ENCODE measurements at regions not wholly inside any gene's neighbourhood (a gene's known extent, or its start where the extent isn't known, plus 50 kb on each side); places are given as distances from the start of the nearest gene placed in this dataset.

DNA sequence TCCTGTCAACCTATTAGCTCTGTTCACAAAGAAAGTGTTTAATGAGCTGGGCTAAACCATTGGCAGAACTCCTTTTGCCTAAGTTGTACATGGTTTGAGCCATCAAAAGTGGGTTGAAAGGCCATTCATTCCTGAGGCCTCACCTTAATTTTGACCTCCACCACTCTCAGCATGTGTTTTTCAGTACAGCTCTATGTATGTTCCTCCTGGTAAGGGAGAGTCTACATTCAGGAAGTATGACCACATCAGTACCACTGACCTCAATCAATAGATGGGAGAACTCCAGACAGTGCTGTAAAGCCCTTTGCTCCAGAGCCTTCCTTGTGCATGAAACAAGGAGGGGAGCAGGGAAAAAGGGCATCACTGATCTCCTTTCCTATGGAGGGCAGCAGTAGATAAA, 87.8 kb upstream of the CARD18 start:
- ATAC-seq (ENCODE audit: low read depth in 2 of 2) (no peak), DNase-seq (no peak)
- H3K27ac ChIP-seq (ENCODE audit: insufficient read depth, low read length, poor library complexity, severe bottlenecking) = no peak overlapping the region
- H3K4me1 ChIP-seq (ENCODE audit: control insufficient read depth, insufficient read depth, low read length, poor library complexity, severe bottlenecking) = no peaks in the 10 kb centered on the region
- H3K9me3 Mint-ChIP-seq = peaks cover 0 to 1% (median 0%) of the 10 kb centered on the region in 7 donors
- H3K4me1 Mint-ChIP-seq = no peaks in the 10 kb centered on the region
- no peaks in the 10 kb centered on the region for H3K36me3 Mint-ChIP-seq
- H3K4me3 ChIP-seq (ENCODE audit: low read depth, low read length) = no peak overlapping the region
- no peak overlapping the region for H3K4me3 Mint-ChIP-seq
- no peaks in the 10 kb centered on the region for H3K9me3 ChIP-seq (ENCODE audit: control insufficient read depth in 2 of 2, low read length in 2 of 2)
- H3K36me3 ChIP-seq (ENCODE audit: control insufficient read depth, insufficient read depth, low read length) = no peaks in the 10 kb centered on the region
- H3K27ac Mint-ChIP-seq = no peak overlapping the region
- H3K27me3 ChIP-seq (ENCODE audit: control insufficient read depth, insufficient read depth, low read length) = no peaks in the 10 kb centered on the region
- H3K27me3 Mint-ChIP-seq = no peaks in the 10 kb centered on the region

DNA sequence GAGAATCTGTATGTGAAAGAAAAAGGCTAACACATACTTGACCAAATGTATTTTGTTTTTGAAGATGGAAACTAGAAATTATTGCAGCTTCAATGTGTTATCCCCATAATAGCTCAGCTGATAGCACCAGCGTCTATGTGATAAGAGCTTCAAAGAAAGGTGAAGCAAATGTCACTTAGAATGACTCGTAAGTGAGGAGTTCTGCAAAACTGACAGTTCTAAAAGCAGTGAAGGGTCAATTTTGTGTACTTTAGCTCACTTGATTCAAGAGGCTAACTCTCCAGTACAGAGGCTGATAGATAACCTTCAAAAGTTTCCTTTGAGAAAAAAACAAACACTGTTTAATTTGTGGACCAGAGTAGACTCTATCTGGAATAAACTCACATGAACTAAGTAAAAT, 87.2 kb upstream of the CARD18 start:
- no peak overlapping the region for H3K4me3 ChIP-seq (ENCODE audit: low read depth, low read length)
- H3K27ac ChIP-seq (ENCODE audit: insufficient read depth, low read length, poor library complexity, severe bottlenecking) = no peak overlapping the region
- no peaks in the 10 kb centered on the region for H3K36me3 ChIP-seq (ENCODE audit: control insufficient read depth, insufficient read depth, low read length)
- no peak for DNase-seq
- no peak for ATAC-seq (ENCODE audit: low read depth in 2 of 2)
- Mint-ChIP-seq H3K4me3 (no peak overlapping the region), H3K9me3 (peaks cover 0 to 1% (median 0%) of the 10 kb centered on the region in 7 donors), H3K4me1 (no peaks in the 10 kb centered on the region), H3K27ac (no peak overlapping the region), H3K36me3 (no peaks in the 10 kb centered on the region), H3K27me3 (no peaks in the 10 kb centered on the region)
- no peaks in the 10 kb centered on the region for H3K9me3 ChIP-seq (ENCODE audit: control insufficient read depth in 2 of 2, low read length in 2 of 2)
- no peaks in the 10 kb centered on the region for H3K4me1 ChIP-seq (ENCODE audit: control insufficient read depth, insufficient read depth, low read length, poor library complexity, severe bottlenecking)
- no peaks in the 10 kb centered on the region for H3K27me3 ChIP-seq (ENCODE audit: control insufficient read depth, insufficient read depth, low read length)

DNA sequence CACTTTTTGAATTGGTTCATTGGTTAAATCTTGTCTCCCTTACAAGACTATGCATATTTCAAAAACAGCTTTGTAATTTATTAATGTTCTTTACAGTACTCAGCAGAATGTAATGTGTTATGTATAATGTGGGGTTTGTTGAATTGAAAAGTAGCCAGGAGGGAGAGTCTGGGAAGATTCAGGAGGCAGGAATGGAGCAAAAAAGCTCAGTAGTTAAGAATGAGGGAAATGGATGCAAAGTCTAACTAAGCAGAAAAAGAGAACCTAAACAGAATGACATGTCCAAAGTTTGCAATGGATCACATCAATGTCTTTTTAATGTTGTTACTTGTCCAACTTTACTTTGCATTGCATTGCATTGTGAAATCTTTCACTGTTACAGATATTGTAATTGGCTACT, 86.5 kb upstream of the CARD18 start:
- ATAC-seq (ENCODE audit: low read depth in 2 of 2) = no peak
- no peaks in the 10 kb centered on the region for H3K36me3 Mint-ChIP-seq
- H3K4me3 Mint-ChIP-seq = no peak overlapping the region

DNA sequence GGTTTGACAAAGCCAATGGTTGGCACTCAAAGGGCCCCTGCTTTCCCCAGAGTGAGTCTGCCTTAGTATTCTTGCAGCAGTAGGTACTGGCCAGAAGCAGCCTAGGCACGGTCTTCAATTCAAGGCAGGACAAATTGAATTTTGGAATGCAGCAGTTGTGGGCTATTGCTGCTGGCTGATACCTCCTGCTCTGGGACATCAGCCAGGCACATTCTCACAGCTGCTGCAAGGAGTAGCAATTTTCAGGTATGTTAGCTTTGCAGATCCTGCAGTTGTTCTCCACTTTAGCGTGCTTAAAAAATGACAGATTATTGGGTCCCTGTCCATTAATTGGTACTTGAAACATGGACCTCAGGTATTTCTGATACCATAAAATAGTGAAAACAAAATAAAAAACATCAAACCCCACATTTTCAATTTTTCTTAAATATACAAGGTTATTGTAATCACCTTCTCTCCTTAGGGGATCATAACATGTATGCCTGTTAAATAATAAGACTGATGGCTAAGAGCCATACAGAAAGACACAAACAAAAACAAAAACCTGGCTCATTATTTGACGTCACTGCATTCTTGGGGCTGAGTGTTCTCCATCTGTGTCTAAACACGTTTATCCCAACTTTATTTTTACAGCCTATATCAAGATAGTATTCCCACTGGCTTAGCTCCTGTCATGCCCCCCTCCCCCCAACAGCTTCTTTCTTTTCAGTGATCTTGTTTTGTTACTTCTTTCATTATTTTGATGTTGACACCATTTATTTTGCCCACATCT, 85.1 kb upstream of the CARD18 start:
- no peak overlapping the region for H3K4me3 Mint-ChIP-seq
- DNase-seq (no peak), ATAC-seq (ENCODE audit: low read depth in 2 of 2) (no peak)
- no peaks in the 10 kb centered on the region for H3K36me3 Mint-ChIP-seq
- peaks cover 0 to 1% (median 0%) of the 10 kb centered on the region in 7 donors for H3K9me3 Mint-ChIP-seq
- Histone ChIP-seq H3K27ac (ENCODE audit: insufficient read depth, low read length, poor library complexity, severe bottlenecking) (no peak overlapping the region), H3K36me3 (ENCODE audit: control insufficient read depth, insufficient read depth, low read length) (no peaks in the 10 kb centered on the region), H3K9me3 (ENCODE audit: control insufficient read depth in 2 of 2, low read length in 2 of 2) (no peaks in the 10 kb centered on the region), H3K27me3 (ENCODE audit: control insufficient read depth, insufficient read depth, low read length) (no peaks in the 10 kb centered on the region), H3K4me1 (ENCODE audit: control insufficient read depth, insufficient read depth, low read length, poor library complexity, severe bottlenecking) (no peaks in the 10 kb centered on the region), H3K4me3 (ENCODE audit: low read depth, low read length) (no peak overlapping the region)
- H3K4me1 Mint-ChIP-seq = no peaks in the 10 kb centered on the region
- no peaks in the 10 kb centered on the region for H3K27me3 Mint-ChIP-seq
- no peak overlapping the region for H3K27ac Mint-ChIP-seq

More for the DNA sequence above, 86.5 kb upstream of the CARD18 start:
- Mint-ChIP-seq H3K27me3 (no peaks in the 10 kb centered on the region), H3K27ac (no peak overlapping the region), H3K9me3 (peaks cover 0 to 1% (median 0%) of the 10 kb centered on the region in 7 donors), H3K4me1 (no peaks in the 10 kb centered on the region)
- H3K36me3 ChIP-seq (ENCODE audit: control insufficient read depth, insufficient read depth, low read length) = no peaks in the 10 kb centered on the region
- no peaks in the 10 kb centered on the region for H3K9me3 ChIP-seq (ENCODE audit: control insufficient read depth in 2 of 2, low read length in 2 of 2)
- H3K4me1 ChIP-seq (ENCODE audit: control insufficient read depth, insufficient read depth, low read length, poor library complexity, severe bottlenecking) = no peaks in the 10 kb centered on the region
- H3K27ac ChIP-seq (ENCODE audit: insufficient read depth, low read length, poor library complexity, severe bottlenecking) = no peak overlapping the region
- DNase-seq = no peak
- no peaks in the 10 kb centered on the region for H3K27me3 ChIP-seq (ENCODE audit: control insufficient read depth, insufficient read depth, low read length)
- H3K4me3 ChIP-seq (ENCODE audit: low read depth, low read length) = no peak overlapping the region

DNA sequence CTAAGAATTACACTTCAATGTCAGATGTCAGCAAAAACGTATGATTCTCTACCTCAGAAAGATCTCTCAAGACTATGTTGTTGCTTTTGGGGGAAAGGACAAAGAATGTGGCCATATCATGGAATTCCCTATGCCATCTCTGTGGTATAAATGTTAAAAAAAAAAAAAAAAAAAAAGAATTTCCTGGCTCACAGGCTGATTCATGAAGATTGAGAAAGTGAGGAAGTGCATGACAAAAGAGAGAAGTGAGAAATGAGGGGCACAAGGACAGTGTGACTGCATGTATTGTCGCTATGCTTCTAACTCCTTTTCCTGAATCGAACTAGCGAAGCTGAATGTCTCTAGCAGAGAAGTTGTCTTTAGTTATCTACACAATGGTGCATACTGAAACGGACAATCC, 80.6 kb upstream of the CARD18 start:
- Histone ChIP-seq H3K4me3 (ENCODE audit: low read depth, low read length) (no peak overlapping the region), H3K36me3 (ENCODE audit: control insufficient read depth, insufficient read depth, low read length) (no peaks in the 10 kb centered on the region), H3K27ac (ENCODE audit: insufficient read depth, low read length, poor library complexity, severe bottlenecking) (no peak overlapping the region), H3K27me3 (ENCODE audit: control insufficient read depth, insufficient read depth, low read length) (no peaks in the 10 kb centered on the region), H3K4me1 (ENCODE audit: control insufficient read depth, insufficient read depth, low read length, poor library complexity, severe bottlenecking) (no peaks in the 10 kb centered on the region), H3K9me3 (ENCODE audit: control insufficient read depth in 2 of 2, low read length in 2 of 2) (no peaks in the 10 kb centered on the region)
- DNase-seq (no peak), ATAC-seq (ENCODE audit: low read depth in 2 of 2) (no peak)
- Mint-ChIP-seq H3K27me3 (no peaks in the 10 kb centered on the region), H3K27ac (peak overlapping the region in 1 of 3 donors; percentile 9), H3K4me3 (no peak overlapping the region), H3K9me3 (no peaks in the 10 kb centered on the region), H3K36me3 (no peaks in the 10 kb centered on the region), H3K4me1 (no peaks in the 10 kb centered on the region)

DNA sequence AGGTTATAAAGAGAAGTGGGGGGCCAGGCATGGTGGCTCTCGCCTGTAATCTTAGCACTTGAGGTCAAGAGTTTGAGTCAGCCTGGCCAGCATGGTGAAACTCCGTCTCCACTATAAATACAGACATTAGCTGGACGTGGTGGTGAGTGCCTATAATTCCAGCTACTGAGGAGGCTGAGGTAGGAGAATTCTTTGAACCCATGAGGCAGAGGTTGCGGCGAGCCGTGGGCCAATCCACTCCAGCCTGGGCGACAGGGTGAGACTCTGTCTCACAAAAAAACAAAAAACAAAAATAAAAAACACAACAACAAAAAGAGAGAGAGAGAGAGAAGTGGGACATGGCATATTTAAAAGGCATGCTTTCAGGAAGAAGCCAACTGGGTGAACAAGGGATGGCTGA, 80.1 kb upstream of the CARD18 start:
- Histone ChIP-seq H3K27ac (ENCODE audit: insufficient read depth, low read length, poor library complexity, severe bottlenecking) (no peak overlapping the region), H3K4me1 (ENCODE audit: control insufficient read depth, insufficient read depth, low read length, poor library complexity, severe bottlenecking) (no peaks in the 10 kb centered on the region), H3K27me3 (ENCODE audit: control insufficient read depth, insufficient read depth, low read length) (no peaks in the 10 kb centered on the region), H3K4me3 (ENCODE audit: low read depth, low read length) (no peak overlapping the region), H3K9me3 (ENCODE audit: control insufficient read depth in 2 of 2, low read length in 2 of 2) (no peaks in the 10 kb centered on the region), H3K36me3 (ENCODE audit: control insufficient read depth, insufficient read depth, low read length) (no peaks in the 10 kb centered on the region)
- H3K9me3 Mint-ChIP-seq = no peaks in the 10 kb centered on the region
- H3K4me1 Mint-ChIP-seq = no peaks in the 10 kb centered on the region
- no peak overlapping the region for H3K4me3 Mint-ChIP-seq
- ATAC-seq (ENCODE audit: low read depth in 2 of 2) = no peak
- DNase-seq = no peak
- H3K27me3 Mint-ChIP-seq = no peaks in the 10 kb centered on the region
- no peak overlapping the region for H3K27ac Mint-ChIP-seq
- no peaks in the 10 kb centered on the region for H3K36me3 Mint-ChIP-seq

DNA sequence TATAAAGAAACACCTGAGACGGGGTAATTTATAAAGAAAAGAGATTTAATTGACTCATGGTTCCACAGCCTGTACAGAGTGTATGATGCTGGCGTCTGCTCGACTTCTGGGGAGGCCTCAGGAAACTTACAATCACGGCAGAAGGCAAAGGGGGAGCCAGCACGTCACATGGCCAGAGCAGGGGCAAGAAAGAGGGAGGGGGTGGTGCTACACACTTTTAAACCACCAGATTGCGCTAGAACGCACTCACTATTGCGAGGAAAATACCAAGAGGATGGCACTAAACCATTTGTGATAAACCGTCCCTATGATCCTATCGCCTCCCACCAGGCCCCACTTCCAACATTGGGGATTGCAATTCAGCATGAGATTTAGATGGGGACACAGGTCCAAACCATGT, 79.7 kb upstream of the CARD18 start:
- ATAC-seq (ENCODE audit: low read depth in 2 of 2) (no peak), DNase-seq (no peak)
- no peaks in the 10 kb centered on the region for H3K36me3 ChIP-seq (ENCODE audit: control insufficient read depth, insufficient read depth, low read length)
- H3K27ac ChIP-seq (ENCODE audit: insufficient read depth, low read length, poor library complexity, severe bottlenecking) = no peak overlapping the region
- no peaks in the 10 kb centered on the region for H3K9me3 Mint-ChIP-seq
- H3K4me3 Mint-ChIP-seq = no peak overlapping the region
- H3K27me3 ChIP-seq (ENCODE audit: control insufficient read depth, insufficient read depth, low read length) = no peaks in the 10 kb centered on the region
- no peaks in the 10 kb centered on the region for H3K9me3 ChIP-seq (ENCODE audit: control insufficient read depth in 2 of 2, low read length in 2 of 2)
- no peaks in the 10 kb centered on the region for H3K27me3 Mint-ChIP-seq
- no peak overlapping the region for H3K27ac Mint-ChIP-seq
- no peaks in the 10 kb centered on the region for H3K36me3 Mint-ChIP-seq
- H3K4me3 ChIP-seq (ENCODE audit: low read depth, low read length) = no peak overlapping the region
- H3K4me1 Mint-ChIP-seq = no peaks in the 10 kb centered on the region
- no peaks in the 10 kb centered on the region for H3K4me1 ChIP-seq (ENCODE audit: control insufficient read depth, insufficient read depth, low read length, poor library complexity, severe bottlenecking)

DNA sequence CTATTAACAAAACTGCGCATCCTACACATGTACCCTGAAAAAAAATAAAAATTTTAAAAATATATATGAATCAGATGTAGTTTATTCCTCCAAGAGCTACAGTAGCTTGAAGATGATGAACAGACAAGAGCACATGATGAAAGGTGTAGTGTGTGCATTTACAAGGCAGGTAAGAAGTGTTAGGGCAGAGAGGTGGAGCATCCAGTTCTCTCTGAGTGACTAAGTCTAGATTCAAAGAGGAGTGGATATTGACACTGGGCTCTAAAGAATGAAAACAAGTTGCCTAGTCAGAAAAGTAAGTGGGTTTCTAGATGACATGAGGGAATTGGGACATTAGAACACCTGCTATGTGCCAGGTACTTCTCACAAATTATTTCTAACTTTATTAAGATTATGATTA, 76.0 kb upstream of the CARD18 start:
- H3K27ac Mint-ChIP-seq = no peak overlapping the region
- no peak for ATAC-seq (ENCODE audit: low read depth in 2 of 2)
- H3K4me1 Mint-ChIP-seq = no peaks in the 10 kb centered on the region
- Histone ChIP-seq H3K9me3 (ENCODE audit: control insufficient read depth in 2 of 2, low read length in 2 of 2) (no peaks in the 10 kb centered on the region), H3K27me3 (ENCODE audit: control insufficient read depth, insufficient read depth, low read length) (no peaks in the 10 kb centered on the region), H3K36me3 (ENCODE audit: control insufficient read depth, insufficient read depth, low read length) (no peaks in the 10 kb centered on the region), H3K4me3 (ENCODE audit: low read depth, low read length) (no peak overlapping the region), H3K4me1 (ENCODE audit: control insufficient read depth, insufficient read depth, low read length, poor library complexity, severe bottlenecking) (no peaks in the 10 kb centered on the region), H3K27ac (ENCODE audit: insufficient read depth, low read length, poor library complexity, severe bottlenecking) (no peak overlapping the region)
- no peaks in the 10 kb centered on the region for H3K27me3 Mint-ChIP-seq
- no peaks in the 10 kb centered on the region for H3K36me3 Mint-ChIP-seq
- H3K9me3 Mint-ChIP-seq = no peaks in the 10 kb centered on the region
- DNase-seq = no peak
- no peak overlapping the region for H3K4me3 Mint-ChIP-seq
